ENCODE measurements at regions not wholly inside any gene's neighbourhood (a gene's known extent, or its start where the extent isn't known, plus 50 kb on each side); places are given as distances from the start of the nearest gene placed in this dataset.

DNA sequence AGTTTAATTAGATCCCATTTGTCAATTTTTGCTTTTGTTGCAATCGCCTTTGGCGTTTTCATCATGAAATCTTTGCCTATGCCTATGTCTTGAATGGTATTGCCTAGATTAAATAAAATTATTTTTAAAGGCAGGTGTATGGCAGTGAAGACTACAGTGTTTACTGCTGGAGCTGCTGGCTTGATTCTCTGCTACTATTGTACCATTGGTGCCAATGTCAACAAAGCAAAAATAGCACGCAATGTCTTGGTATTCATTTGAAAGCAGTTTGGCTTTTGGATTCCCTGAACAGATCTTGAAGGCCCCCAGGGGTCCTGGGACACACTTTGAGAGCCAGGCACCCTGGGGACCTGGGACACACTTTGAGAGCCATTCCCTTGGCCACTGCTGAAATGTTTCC lies 125.4 kb upstream of the ACKR3 start:
- TF ChIP-seq, protein P1, sequence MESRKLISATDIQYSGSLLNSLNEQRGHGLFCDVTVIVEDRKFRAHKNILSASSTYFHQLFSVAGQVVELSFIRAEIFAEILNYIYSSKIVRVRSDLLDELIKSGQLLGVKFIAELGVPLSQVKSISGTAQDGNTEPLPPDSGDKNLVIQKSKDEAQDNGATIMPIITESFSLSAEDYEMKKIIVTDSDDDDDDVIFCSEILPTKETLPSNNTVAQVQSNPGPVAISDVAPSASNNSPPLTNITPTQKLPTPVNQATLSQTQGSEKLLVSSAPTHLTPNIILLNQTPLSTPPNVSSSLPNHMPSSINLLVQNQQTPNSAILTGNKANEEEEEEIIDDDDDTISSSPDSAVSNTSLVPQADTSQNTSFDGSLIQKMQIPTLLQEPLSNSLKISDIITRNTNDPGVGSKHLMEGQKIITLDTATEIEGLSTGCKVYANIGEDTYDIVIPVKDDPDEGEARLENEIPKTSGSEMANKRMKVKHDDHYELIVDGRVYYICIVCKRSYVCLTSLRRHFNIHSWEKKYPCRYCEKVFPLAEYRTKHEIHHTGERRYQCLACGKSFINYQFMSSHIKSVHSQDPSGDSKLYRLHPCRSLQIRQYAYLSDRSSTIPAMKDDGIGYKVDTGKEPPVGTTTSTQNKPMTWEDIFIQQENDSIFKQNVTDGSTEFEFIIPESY (IDR thresholded peaks at IDR 0.05; ENCODE audit: extremely low read depth, insufficient replicate concordance, low read length), result no peak
- TF ChIP-seq EZH2 (IDR thresholded peaks at IDR 0.05) (no peak), POLR2A (IDR thresholded peaks at IDR 0.05; ENCODE audit: borderline replicate concordance, extremely low read depth, insufficient read depth, insufficient read length) (no peak), CTCF (IDR thresholded peaks at IDR 0.05 in 2 of 3, conservative IDR thresholded peaks at IDR 0.05 in 1 of 3; ENCODE audit: borderline replicate concordance in 1 of 3, insufficient read depth in 1 of 3, low read depth in 2 of 3, low read length in 2 of 3) (no peak), SIN3A (IDR thresholded peaks at IDR 0.05; ENCODE audit: low read depth) (no peak), CEBPB (IDR thresholded peaks at IDR 0.05; ENCODE audit: low read depth) (no peak), MAX (IDR thresholded peaks at IDR 0.05) (no peak), JUND (IDR thresholded peaks at IDR 0.05) (no peak), REST (IDR thresholded peaks at IDR 0.05; ENCODE audit: low read depth) (no peak), YY1 (IDR thresholded peaks at IDR 0.05; ENCODE audit: extremely low read depth, insufficient replicate concordance, low read depth, low read length) (no peak), POLR2AphosphoS5 (IDR thresholded peaks at IDR 0.05; ENCODE audit: low read depth, low read length) (no peak), ZNF274 (IDR thresholded peaks at IDR 0.05; ENCODE audit: low read depth, low read length) (no peak), TCF7L2 (IDR thresholded peaks at IDR 0.05; ENCODE audit: borderline replicate concordance, extremely low read depth, insufficient read depth, insufficient read length) (no peak)
